Renal pelvis (tissue), 1 donor: ENCODE measurements at regions not wholly inside any gene's neighbourhood (a gene's known extent, or its start where the extent isn't known, plus 50 kb on each side); places are given as distances from the start of the nearest gene placed in this dataset.
A peak's percentile ranks its signal among the peaks of the same experiment; 100 is the strongest.

Experiments
- DNase-seq: peaks from one replicate; pipeline ENCODE4 v3.0.0-alpha.2; 2013

- DNase-seq: no peak
These were observed 210.1 kb downstream of the CDH9 start for GRCh38 chr5:26828294-26828693.

- DNase-seq: no peak
These were observed 225.2 kb downstream of the CDH9 start for GRCh38 chr5:26813235-26813634.

- no peak for DNase-seq
These were observed 225.7 kb downstream of the CDH9 start for GRCh38 chr5:26812714-26813113.

- DNase-seq: no peak
These were observed 230.9 kb downstream of the CDH9 start for GRCh38 chr5:26807231-26808199.

- no peak for DNase-seq
These were observed 233.3 kb downstream of the CDH9 start for GRCh38 chr5:26805076-26805475.

- DNase-seq: no peak
These were observed 235.4 kb downstream of the CDH9 start for GRCh38 chr5:26802944-26803343.

- no peak for DNase-seq
These were observed 247.0 kb downstream of the CDH9 start for GRCh38 chr5:26791433-26791832.

GRCh38 chr5:26791021-26791420, 247.4 kb downstream of the CDH9 start:
- no peak for DNase-seq

- peak; percentile 42 for DNase-seq
These were observed 275.2 kb downstream of the CDH9 start for GRCh38 chr5:26763215-26763614.

GRCh38 chr5:26761446-26761845, 276.9 kb downstream of the CDH9 start:
- no peak for DNase-seq

- DNase-seq: peak; percentile 3
These were observed 277.3 kb downstream of the CDH9 start for GRCh38 chr5:26761045-26761444.

GRCh38 chr5:26757941-26758340, 280.4 kb downstream of the CDH9 start:
- DNase-seq: no peak

- DNase-seq: no peak
These were observed 288.6 kb downstream of the CDH9 start for GRCh38 chr5:26749829-26750228.

GRCh38 chr5:26740182-26740581, 298.2 kb downstream of the CDH9 start:
- DNase-seq: no peak

GRCh38 chr5:26737348-26738265, 300.8 kb downstream of the CDH9 start:
- DNase-seq: no peak

- no peak for DNase-seq
These were observed 310.5 kb downstream of the CDH9 start for GRCh38 chr5:26727916-26728315.

- no peak for DNase-seq
These were observed 318.6 kb downstream of the CDH9 start for GRCh38 chr5:26719803-26720202.

GRCh38 chr5:26700759-26701384, 337.5 kb downstream of the CDH9 start:
- DNase-seq: peak; percentile 5

- no peak for DNase-seq
These were observed 345.4 kb downstream of the CDH9 start for GRCh38 chr5:26692952-26693351.

GRCh38 chr5:26691486-26691885, 346.9 kb downstream of the CDH9 start:
- DNase-seq: no peak

GRCh38 chr5:26690511-26690910, 347.9 kb downstream of the CDH9 start:
- DNase-seq: no peak

- DNase-seq: no peak
These were observed 356.5 kb downstream of the CDH9 start for GRCh38 chr5:26681861-26682260.
